Large intestine (tissue), 3 donors: ENCODE measurements at regions not wholly inside any gene's neighbourhood (a gene's known extent, or its start where the extent isn't known, plus 50 kb on each side); places are given as distances from the start of the nearest gene placed in this dataset.
A peak's percentile ranks its signal among the peaks of the same experiment; 100 is the strongest.

Experiments
- DNase-seq, 2 donors: peaks; one replicate each; pipeline versions ENCODE4 v3.0.0 to v3.0.0-alpha.2; 2013
- H3K27ac ChIP-seq: one replicate; pipeline ENCODE4 v1.5.1; 2013; ENCODE audit warnings: low read length
- H3K27me3 ChIP-seq: 2 replicates; pipeline ENCODE4 v1.6.1; 2013; ENCODE audit warnings: low read length; ENCODE audit not compliant: control insufficient read depth, insufficient read depth
- H3K36me3 ChIP-seq: 2 replicates; pipeline ENCODE4 v1.6.1; 2013; ENCODE audit warnings: low read length; ENCODE audit not compliant: control insufficient read depth, insufficient read depth
- H3K4me1 ChIP-seq: one replicate; pipeline ENCODE4 v1.6.1; 2013; ENCODE audit warnings: low read length; ENCODE audit not compliant: control insufficient read depth, insufficient read depth
- H3K4me3 ChIP-seq: one replicate; pipeline ENCODE4 v1.5.1; 2013; ENCODE audit warnings: low read length
- H3K9me3 ChIP-seq: one replicate; pipeline ENCODE4 v1.6.1; 2013; ENCODE audit warnings: mild to moderate bottlenecking, low read depth, low read length, moderate library complexity; ENCODE audit not compliant: control insufficient read depth
- WGBS: methylation state at CpG from one replicate; pipeline ENCODE4 v1.1.5; 2013; ENCODE audit warnings: low lambda C conversion rate; ENCODE audit not compliant: insufficient coverage; 5-methylcytosine and 5-hydroxymethylcytosine counted together

GRCh38 chrX:42491137-42491907 is 286.6 kb downstream of the PPP1R2C start:
- no peaks in the 10 kb centered on the region for H3K4me1 ChIP-seq
- WGBS: no CpG with 5 or more reads among the region's 2 CpGs
- H3K27ac ChIP-seq: no peak overlapping the region
- H3K9me3 ChIP-seq: no peaks in the 10 kb centered on the region
- H3K27me3 ChIP-seq: no peaks in the 10 kb centered on the region
- H3K4me3 ChIP-seq: no peak overlapping the region
- DNase-seq: peak in 1 of 2 donors; percentile 13
- H3K36me3 ChIP-seq: no peaks in the 10 kb centered on the region

- H3K9me3 ChIP-seq: no peaks in the 10 kb centered on the region
- WGBS: no CpG with 5 or more reads among the region's 3 CpGs
- H3K27ac ChIP-seq: no peak overlapping the region
Observed at GRCh38 chrX:42490111-42490510, 287.9 kb downstream of the PPP1R2C start.

DNA sequence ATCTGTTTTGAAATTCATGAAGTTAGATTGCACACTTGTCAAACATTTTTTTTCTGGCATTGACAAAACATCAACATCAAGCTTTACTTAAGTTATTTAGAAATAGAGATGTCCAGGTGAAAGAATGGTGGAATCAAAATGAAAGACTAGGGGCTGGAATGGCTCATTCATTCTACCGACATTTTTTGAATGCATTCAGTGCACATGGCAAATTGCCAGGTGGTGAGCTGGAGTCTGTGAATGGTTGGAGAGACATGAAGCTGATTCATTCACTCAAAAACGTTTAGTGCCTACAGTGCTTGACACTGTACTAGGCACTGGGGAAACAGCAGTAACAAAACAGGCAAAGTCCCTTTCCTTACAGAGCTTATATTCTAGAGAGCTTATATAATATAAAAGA is 292.4 kb downstream of the PPP1R2C start:
- Histone ChIP-seq H3K36me3 (no peaks in the 10 kb centered on the region), H3K27me3 (no peaks in the 10 kb centered on the region), H3K4me3 (no peak overlapping the region), H3K4me1 (no peaks in the 10 kb centered on the region), H3K9me3 (no peaks in the 10 kb centered on the region), H3K27ac (no peak overlapping the region)
- no CpG with 5 or more reads among the region's 2 CpGs for WGBS
- no peak for DNase-seq

More at GRCh38 chrX:42490111-42490510, 287.9 kb downstream of the PPP1R2C start:
- Histone ChIP-seq H3K27me3 (no peaks in the 10 kb centered on the region), H3K4me1 (no peaks in the 10 kb centered on the region), H3K4me3 (no peak overlapping the region), H3K36me3 (no peaks in the 10 kb centered on the region)
- DNase-seq: no peak

DNA sequence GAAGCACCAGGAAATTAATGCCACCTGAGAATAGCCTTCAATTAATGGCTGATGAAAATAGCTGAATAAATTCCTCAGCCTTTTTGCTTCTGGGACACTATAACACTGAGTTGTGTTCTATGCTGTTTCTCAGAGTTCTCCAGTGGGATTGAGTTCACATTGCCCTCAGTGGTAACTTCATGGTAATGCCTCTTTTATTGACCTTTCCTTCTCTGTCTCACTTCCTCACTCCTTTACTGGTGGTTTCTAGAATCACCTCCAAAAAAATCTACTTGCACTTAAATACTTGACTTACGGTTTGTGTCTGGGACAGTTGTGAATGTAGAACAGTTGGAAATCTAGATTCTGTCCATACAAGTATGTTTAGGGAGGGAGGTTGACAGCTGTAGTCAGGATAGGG is 293.7 kb downstream of the PPP1R2C start:
- Histone ChIP-seq H3K36me3 (no peaks in the 10 kb centered on the region), H3K9me3 (no peaks in the 10 kb centered on the region), H3K4me3 (no peak overlapping the region), H3K4me1 (no peaks in the 10 kb centered on the region), H3K27ac (peak overlapping the region; percentile 27), H3K27me3 (no peaks in the 10 kb centered on the region)
- DNase-seq: no peak
- 100% methylated on average over 1 of the region's 1 CpG for WGBS

- Histone ChIP-seq H3K27me3 (no peaks in the 10 kb centered on the region), H3K9me3 (peaks cover 5% of the 10 kb centered on the region), H3K36me3 (no peaks in the 10 kb centered on the region), H3K4me1 (no peaks in the 10 kb centered on the region), H3K4me3 (no peak overlapping the region), H3K27ac (no peak overlapping the region)
- no peak for DNase-seq
- no CpG with 5 or more reads among the region's 1 CpG for WGBS
Observed at GRCh38 chrX:42477396-42477795, 300.6 kb downstream of the PPP1R2C start.

DNA sequence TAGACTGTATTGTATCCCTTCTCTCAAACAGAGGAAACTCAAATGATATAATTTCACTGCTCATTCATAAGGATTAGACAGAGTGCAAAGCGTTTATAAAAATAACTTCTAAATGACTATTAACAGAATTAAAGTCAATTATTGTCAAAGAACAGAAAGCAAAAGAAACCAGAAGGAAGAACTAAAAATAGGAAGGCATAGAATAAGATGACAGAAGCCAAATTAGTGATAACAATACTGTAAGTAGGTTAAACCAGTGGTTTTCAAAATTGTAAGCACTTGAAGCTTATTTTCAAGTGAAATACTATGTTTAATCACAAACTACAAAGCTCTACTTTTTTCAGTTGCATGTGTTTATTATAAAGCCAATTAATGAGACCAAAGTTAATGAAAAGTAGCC is 305.2 kb downstream of the PPP1R2C start:
- 63% methylated on average over 1 of the region's 1 CpG for WGBS

GRCh38 chrX:42466332-42467046 is 311.5 kb downstream of the PPP1R2C start:
- no peak overlapping the region for H3K27ac ChIP-seq
- H3K9me3 ChIP-seq: no peaks in the 10 kb centered on the region
- DNase-seq: no peak
- 83% methylated on average over 1 of the region's 4 CpGs for WGBS
- no peaks in the 10 kb centered on the region for H3K4me1 ChIP-seq
- H3K4me3 ChIP-seq: no peak overlapping the region
- no peaks in the 10 kb centered on the region for H3K36me3 ChIP-seq
- H3K27me3 ChIP-seq: no peaks in the 10 kb centered on the region

More for the DNA sequence above, 305.2 kb downstream of the PPP1R2C start:
- H3K4me1 ChIP-seq: no peaks in the 10 kb centered on the region
- H3K27ac ChIP-seq: no peak overlapping the region
- no peaks in the 10 kb centered on the region for H3K36me3 ChIP-seq
- H3K4me3 ChIP-seq: no peak overlapping the region
- H3K9me3 ChIP-seq: peaks cover 5% of the 10 kb centered on the region
- no peaks in the 10 kb centered on the region for H3K27me3 ChIP-seq
- no peak for DNase-seq

DNA sequence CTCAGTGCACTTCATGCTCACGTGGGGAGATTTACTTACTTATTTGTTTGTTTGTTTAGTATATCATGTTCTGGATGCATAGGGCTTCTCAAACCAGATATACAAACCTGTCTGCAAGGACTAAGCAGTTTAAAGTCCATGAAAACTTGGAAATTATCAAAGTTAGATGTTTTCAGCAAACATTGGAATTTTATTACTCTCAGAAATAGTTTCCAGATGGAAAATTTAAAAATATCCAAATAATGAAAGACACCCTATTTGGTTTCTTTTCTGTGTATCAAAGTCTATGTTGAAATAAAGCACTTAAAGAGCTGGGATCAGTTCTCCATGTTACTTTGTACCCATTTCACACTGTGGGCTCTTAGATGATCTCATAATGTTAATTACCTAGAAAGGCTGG is 312.1 kb downstream of the PPP1R2C start:
- DNase-seq: no peak
- WGBS: no CpG with 5 or more reads among the region's 1 CpG

DNA sequence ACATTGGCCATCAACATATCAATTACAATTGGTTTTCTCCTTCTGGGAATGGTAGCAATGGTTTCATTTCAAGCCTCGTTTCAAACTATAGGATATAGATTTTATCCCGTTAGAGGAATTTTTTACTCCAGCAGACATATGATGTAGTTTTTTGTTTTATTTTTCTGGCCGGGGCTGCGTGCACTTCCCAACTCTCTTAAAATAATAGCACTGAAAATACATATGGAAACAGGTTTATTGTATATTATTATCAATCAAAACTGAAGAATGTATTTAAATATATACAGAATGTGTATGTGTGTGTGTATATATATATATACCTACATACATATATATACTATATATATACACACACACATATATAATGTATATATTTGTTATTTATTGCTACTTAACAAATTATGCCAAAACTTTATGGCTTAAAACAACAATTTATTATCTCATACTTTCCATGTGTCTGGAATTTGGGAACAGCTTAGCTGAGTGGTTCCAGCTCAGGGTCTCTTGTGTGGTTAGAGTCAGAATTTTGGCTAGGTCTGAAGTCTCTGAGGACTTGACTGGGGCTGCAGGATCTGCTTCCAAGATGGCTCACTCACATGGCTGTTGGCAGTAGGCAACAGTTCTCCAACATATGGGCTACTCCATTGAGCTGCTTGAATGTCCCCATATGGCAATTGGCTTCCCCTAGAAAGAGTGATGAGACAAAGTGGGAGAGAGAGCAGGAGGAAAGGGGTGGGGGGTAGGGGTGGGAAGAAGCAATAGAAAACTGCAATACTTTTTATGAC is 314.1 kb downstream of the PPP1R2C start:
- no peak for DNase-seq
- no peaks in the 10 kb centered on the region for H3K9me3 ChIP-seq
- WGBS: 86% methylated on average over 1 of the region's 4 CpGs
- no peak overlapping the region for H3K27ac ChIP-seq
- H3K4me1 ChIP-seq: no peaks in the 10 kb centered on the region
- no peaks in the 10 kb centered on the region for H3K36me3 ChIP-seq
- no peak overlapping the region for H3K4me3 ChIP-seq
- no peaks in the 10 kb centered on the region for H3K27me3 ChIP-seq

More for the DNA sequence above, 312.1 kb downstream of the PPP1R2C start:
- Histone ChIP-seq H3K9me3 (no peaks in the 10 kb centered on the region), H3K4me1 (no peaks in the 10 kb centered on the region), H3K27ac (no peak overlapping the region), H3K27me3 (no peaks in the 10 kb centered on the region), H3K4me3 (no peak overlapping the region), H3K36me3 (no peaks in the 10 kb centered on the region)

DNA sequence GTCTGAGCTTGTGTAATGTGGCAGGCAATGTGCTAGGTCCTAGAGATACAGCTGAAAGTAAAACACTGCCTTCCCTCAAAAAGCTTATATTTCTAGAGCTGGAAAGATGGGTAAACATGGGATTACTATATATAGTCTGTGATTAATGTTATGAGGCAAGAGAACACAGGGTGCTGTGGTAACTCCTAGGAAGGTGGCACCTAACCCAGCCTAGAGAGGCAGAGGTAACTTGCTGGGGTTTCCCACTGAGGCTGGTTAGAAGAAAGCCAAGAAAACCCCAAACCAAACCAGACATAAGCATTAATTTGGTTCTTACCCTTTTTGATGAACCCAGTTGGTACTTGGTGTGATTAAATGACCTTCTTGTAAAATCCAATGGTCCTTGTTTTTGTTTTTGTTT is 315.0 kb downstream of the PPP1R2C start:
- Histone ChIP-seq H3K27ac (no peak overlapping the region), H3K27me3 (no peaks in the 10 kb centered on the region), H3K4me1 (no peaks in the 10 kb centered on the region), H3K4me3 (no peak overlapping the region), H3K36me3 (no peaks in the 10 kb centered on the region), H3K9me3 (no peaks in the 10 kb centered on the region)
- no peak for DNase-seq
